H1 (cell line): ENCODE measurements at regions not wholly inside any gene's neighbourhood (a gene's known extent, or its start where the extent isn't known, plus 50 kb on each side); places are given as distances from the start of the nearest gene placed in this dataset.

Experiments used
- ATF3 ChIP-seq: IDR thresholded peaks from 2 replicates; pipeline ENCODE4 v1.6.1; 2011; ENCODE audit warnings: low read depth, mild to moderate bottlenecking, low read length; ENCODE audit not compliant: insufficient read depth
- GABPA ChIP-seq: IDR thresholded peaks from 2 replicates; pipeline ENCODE4 v1.6.1; 2011; ENCODE audit warnings: mild to moderate bottlenecking, low read length, moderate library complexity, borderline replicate concordance; ENCODE audit not compliant: insufficient read depth

- TF ChIP-seq ATF3 (no peak), GABPA (no peak)
Measured at GRCh38 chr1:4944072-4944471, 289.7 kb downstream of the AJAP1 start (continued).
